Suprapubic skin (tissue), 4 donors: ENCODE measurements at regions not wholly inside any gene's neighbourhood (a gene's known extent, or its start where the extent isn't known, plus 50 kb on each side); places are given as distances from the start of the nearest gene placed in this dataset.

ENCODE experiments used
- EP300 ChIP-seq: sonication (generic); formaldehyde crosslinking; IDR thresholded peaks from one replicate; pipeline ENCODE4 v1.6.1; 2017; ENCODE audit warnings: antibody characterized with exemption
- POLR2A ChIP-seq, 2 donors: fragments of 450-650 bp; IDR thresholded peaks; one replicate each; pipeline ENCODE4 v1.6.1; 2017; ENCODE audit warnings: antibody characterized with exemption in 2 of 2, mild to moderate bottlenecking in 2 of 2, moderate library complexity in 2 of 2
- POLR2AphosphoS5 ChIP-seq, 3 donors: sonication (generic); formaldehyde crosslinking; IDR thresholded peaks; one replicate each; pipeline ENCODE4 v1.6.1; 2017; ENCODE audit warnings: antibody characterized with exemption in 3 of 3
- TF ChIP-seq, protein P1 (sequence below), 2 donors: fragments of 200-600 bp in 1 of 2; fragments of 450-650 bp in 1 of 2; sonication (generic) in 1 of 2; IDR thresholded peaks; one replicate each; pipeline ENCODE4 v1.5.1; 2016 to 2019; ENCODE audit warnings: antibody characterized with exemption in 2 of 2, mild to moderate bottlenecking in 1 of 2, moderate library complexity in 1 of 2

- TF ChIP-seq, protein P1, sequence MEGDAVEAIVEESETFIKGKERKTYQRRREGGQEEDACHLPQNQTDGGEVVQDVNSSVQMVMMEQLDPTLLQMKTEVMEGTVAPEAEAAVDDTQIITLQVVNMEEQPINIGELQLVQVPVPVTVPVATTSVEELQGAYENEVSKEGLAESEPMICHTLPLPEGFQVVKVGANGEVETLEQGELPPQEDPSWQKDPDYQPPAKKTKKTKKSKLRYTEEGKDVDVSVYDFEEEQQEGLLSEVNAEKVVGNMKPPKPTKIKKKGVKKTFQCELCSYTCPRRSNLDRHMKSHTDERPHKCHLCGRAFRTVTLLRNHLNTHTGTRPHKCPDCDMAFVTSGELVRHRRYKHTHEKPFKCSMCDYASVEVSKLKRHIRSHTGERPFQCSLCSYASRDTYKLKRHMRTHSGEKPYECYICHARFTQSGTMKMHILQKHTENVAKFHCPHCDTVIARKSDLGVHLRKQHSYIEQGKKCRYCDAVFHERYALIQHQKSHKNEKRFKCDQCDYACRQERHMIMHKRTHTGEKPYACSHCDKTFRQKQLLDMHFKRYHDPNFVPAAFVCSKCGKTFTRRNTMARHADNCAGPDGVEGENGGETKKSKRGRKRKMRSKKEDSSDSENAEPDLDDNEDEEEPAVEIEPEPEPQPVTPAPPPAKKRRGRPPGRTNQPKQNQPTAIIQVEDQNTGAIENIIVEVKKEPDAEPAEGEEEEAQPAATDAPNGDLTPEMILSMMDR (IDR thresholded peaks at IDR 0.05): no peak
- TF ChIP-seq POLR2A (IDR thresholded peaks at IDR 0.05): no peak
- no peak for TF ChIP-seq EP300
- TF ChIP-seq POLR2AphosphoS5 (IDR thresholded peaks at IDR 0.05): no peak
Observed at GRCh38 chr1:73475316-73475870, 722.6 kb downstream of the LRRIQ3 start.
